ENCODE measurements at regions not wholly inside any gene's neighbourhood (a gene's known extent, or its start where the extent isn't known, plus 50 kb on each side); places are given as distances from the start of the nearest gene placed in this dataset.

- TF ChIP-seq CTCF (IDR thresholded peaks at IDR 0.05) (no peak), POLR2A (IDR thresholded peaks at IDR 0.05) (no peak), POLR2AphosphoS5 (IDR thresholded peaks at IDR 0.05) (no peak)
Observed at GRCh38 chr12:27875677-27876076, 95.6 kb upstream of the MANSC4 start.
